ENCODE measurements at regions not wholly inside any gene's neighbourhood (a gene's known extent, or its start where the extent isn't known, plus 50 kb on each side); places are given as distances from the start of the nearest gene placed in this dataset.

DNA sequence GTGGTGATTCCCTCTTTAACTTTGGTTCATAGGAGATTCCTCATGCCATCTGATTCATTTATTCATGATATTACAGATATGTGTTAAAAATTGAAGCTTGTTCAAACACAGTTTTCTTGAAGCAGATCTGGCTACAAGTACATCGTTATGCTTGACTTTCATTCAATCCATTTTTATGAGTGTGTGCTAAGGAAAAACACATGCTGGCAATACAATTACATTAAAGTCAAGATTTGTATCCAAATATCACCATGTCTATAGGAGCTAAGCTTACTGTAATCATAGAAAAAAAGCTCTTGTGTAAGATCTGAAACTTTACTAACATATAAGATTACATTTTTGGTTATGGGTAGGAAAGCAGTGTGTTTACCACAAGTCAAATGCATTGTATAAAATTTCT is 151.8 kb upstream of the FAT1 start:
- H3K9me3 ChIP-seq, result no peaks in the 10 kb centered on the region
- no peaks in the 10 kb centered on the region for H3K27me3 ChIP-seq
- DNase-seq (ENCODE audit: extremely low spot score in 2 of 2), result no peak
- TF ChIP-seq POLR2AphosphoS5 (IDR thresholded peaks at IDR 0.05; ENCODE audit: insufficient read depth in 1 of 2, low read depth in 1 of 2), result no peak
- TF ChIP-seq, protein P1, sequence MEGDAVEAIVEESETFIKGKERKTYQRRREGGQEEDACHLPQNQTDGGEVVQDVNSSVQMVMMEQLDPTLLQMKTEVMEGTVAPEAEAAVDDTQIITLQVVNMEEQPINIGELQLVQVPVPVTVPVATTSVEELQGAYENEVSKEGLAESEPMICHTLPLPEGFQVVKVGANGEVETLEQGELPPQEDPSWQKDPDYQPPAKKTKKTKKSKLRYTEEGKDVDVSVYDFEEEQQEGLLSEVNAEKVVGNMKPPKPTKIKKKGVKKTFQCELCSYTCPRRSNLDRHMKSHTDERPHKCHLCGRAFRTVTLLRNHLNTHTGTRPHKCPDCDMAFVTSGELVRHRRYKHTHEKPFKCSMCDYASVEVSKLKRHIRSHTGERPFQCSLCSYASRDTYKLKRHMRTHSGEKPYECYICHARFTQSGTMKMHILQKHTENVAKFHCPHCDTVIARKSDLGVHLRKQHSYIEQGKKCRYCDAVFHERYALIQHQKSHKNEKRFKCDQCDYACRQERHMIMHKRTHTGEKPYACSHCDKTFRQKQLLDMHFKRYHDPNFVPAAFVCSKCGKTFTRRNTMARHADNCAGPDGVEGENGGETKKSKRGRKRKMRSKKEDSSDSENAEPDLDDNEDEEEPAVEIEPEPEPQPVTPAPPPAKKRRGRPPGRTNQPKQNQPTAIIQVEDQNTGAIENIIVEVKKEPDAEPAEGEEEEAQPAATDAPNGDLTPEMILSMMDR (IDR thresholded peaks at IDR 0.05), result no peak
- no peak for TF ChIP-seq POLR2A (IDR thresholded peaks at IDR 0.05)
- H3K36me3 ChIP-seq, result no peaks in the 10 kb centered on the region
- intact Hi-C loops (cut with DNase I), result no loop called here
- H3K4me3 ChIP-seq, result no peak overlapping the region
- H3K27ac ChIP-seq, result no peak overlapping the region
- no peaks in the 10 kb centered on the region for H3K4me1 ChIP-seq

- Histone ChIP-seq H3K36me3 (no peaks in the 10 kb centered on the region), H3K27me3 (no peaks in the 10 kb centered on the region), H3K9me3 (no peaks in the 10 kb centered on the region), H3K27ac (no peak overlapping the region), H3K4me1 (no peaks in the 10 kb centered on the region), H3K4me3 (no peak overlapping the region)
- no peak for TF ChIP-seq POLR2AphosphoS5 (IDR thresholded peaks at IDR 0.05; ENCODE audit: insufficient read depth in 1 of 2, low read depth in 1 of 2)
- TF ChIP-seq, protein P1 (IDR thresholded peaks at IDR 0.05), result no peak
- no peak for TF ChIP-seq POLR2A (IDR thresholded peaks at IDR 0.05)
- DNase-seq (ENCODE audit: extremely low spot score in 2 of 2), result no peak
- intact Hi-C loops (cut with DNase I), result no loop called here
Measured at GRCh38 chr4:186876961-186877626, 153.4 kb upstream of the FAT1 start.

GRCh38 chr4:186878203-186878776 is 154.6 kb upstream of the FAT1 start:
- Histone ChIP-seq H3K4me1 (no peaks in the 10 kb centered on the region), H3K9me3 (no peaks in the 10 kb centered on the region), H3K4me3 (no peak overlapping the region), H3K36me3 (no peaks in the 10 kb centered on the region), H3K27ac (no peak overlapping the region), H3K27me3 (no peaks in the 10 kb centered on the region)
- intact Hi-C loops (cut with DNase I), result no loop called here
- TF ChIP-seq, protein P1 (IDR thresholded peaks at IDR 0.05), result no peak
- no peak for TF ChIP-seq POLR2AphosphoS5 (IDR thresholded peaks at IDR 0.05; ENCODE audit: insufficient read depth in 1 of 2, low read depth in 1 of 2)
- TF ChIP-seq POLR2A (IDR thresholded peaks at IDR 0.05), result no peak
- DNase-seq (ENCODE audit: extremely low spot score in 2 of 2), result no peak

GRCh38 chr4:186881521-186882220 is 158.0 kb upstream of the FAT1 start:
- H3K4me3 ChIP-seq, result no peak overlapping the region
- no peaks in the 10 kb centered on the region for H3K36me3 ChIP-seq
- H3K9me3 ChIP-seq, result no peaks in the 10 kb centered on the region
- H3K27ac ChIP-seq, result no peak overlapping the region
- H3K4me1 ChIP-seq, result no peaks in the 10 kb centered on the region
- DNase-seq (ENCODE audit: extremely low spot score in 2 of 2), result no peak
- intact Hi-C loops (cut with DNase I), result no loop called here
- TF ChIP-seq POLR2AphosphoS5 (IDR thresholded peaks at IDR 0.05; ENCODE audit: insufficient read depth in 1 of 2, low read depth in 1 of 2) (no peak), POLR2A (IDR thresholded peaks at IDR 0.05) (no peak)
- TF ChIP-seq, protein P1 (IDR thresholded peaks at IDR 0.05), result no peak
- no peaks in the 10 kb centered on the region for H3K27me3 ChIP-seq

DNA sequence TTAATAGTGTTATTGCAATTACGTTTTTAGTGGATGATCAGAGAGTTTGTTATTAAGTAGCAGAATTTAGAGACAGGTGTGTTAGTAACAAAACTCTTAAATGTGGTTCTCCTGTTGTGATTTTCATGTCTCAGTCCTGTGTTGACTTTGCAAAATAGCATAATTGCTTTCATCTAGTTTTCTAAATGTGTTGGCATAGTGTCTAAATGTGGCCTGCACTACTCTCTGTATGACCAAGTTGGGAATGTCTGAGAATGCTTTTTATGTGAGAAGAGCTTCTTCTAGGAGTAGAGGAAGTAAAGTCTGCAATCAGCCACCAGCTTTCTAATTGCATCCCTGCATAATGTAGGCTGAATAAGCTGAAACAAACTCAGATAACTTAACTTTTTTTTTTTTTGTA is 158.6 kb upstream of the FAT1 start:
- intact Hi-C loops (cut with DNase I), result no loop called here
- H3K9me3 ChIP-seq, result no peaks in the 10 kb centered on the region
- H3K4me1 ChIP-seq, result no peaks in the 10 kb centered on the region
- DNase-seq (ENCODE audit: extremely low spot score in 2 of 2), result no peak
- no peak overlapping the region for H3K27ac ChIP-seq
- H3K36me3 ChIP-seq, result no peaks in the 10 kb centered on the region
- TF ChIP-seq, protein P1 (IDR thresholded peaks at IDR 0.05), result no peak
- no peak for TF ChIP-seq POLR2A (IDR thresholded peaks at IDR 0.05)
- no peak for TF ChIP-seq POLR2AphosphoS5 (IDR thresholded peaks at IDR 0.05; ENCODE audit: insufficient read depth in 1 of 2, low read depth in 1 of 2)
- no peak overlapping the region for H3K4me3 ChIP-seq
- H3K27me3 ChIP-seq, result no peaks in the 10 kb centered on the region
